ENCODE measurements at regions not wholly inside any gene's neighbourhood (a gene's known extent, or its start where the extent isn't known, plus 50 kb on each side); places are given as distances from the start of the nearest gene placed in this dataset.

- intact Hi-C loops (cut with micrococcal nuclease): no loop called here
- BruUV-seq (replicated peaks): no TSS peak
- DNase-seq (ENCODE audit: extremely low read depth in 1 of 4, low spot score in 3 of 4): no peak
- Histone ChIP-seq H3K9ac (ENCODE audit: insufficient read depth in 1 of 2, low read depth in 2 of 2, low read length in 2 of 2) (no peak overlapping the region), H3K27ac (ENCODE audit: extremely low read depth, low read depth, low read length) (no peak overlapping the region), H3K4me2 (ENCODE audit: insufficient read depth, low read length) (no peak overlapping the region), H3K27me3 (ENCODE audit: control insufficient read depth in 2 of 2, insufficient read depth in 2 of 2, low read length in 2 of 2) (no peaks in the 10 kb centered on the region), H3K9me3 (replicated peaks; ENCODE audit: control insufficient read depth, insufficient read depth, low read depth, low read length) (no peaks in the 10 kb centered on the region), H3K9me1 (ENCODE audit: control insufficient read depth, insufficient read depth, low read length) (no peaks in the 10 kb centered on the region), H3K79me2 (ENCODE audit: control insufficient read depth, insufficient read depth, low read length) (no peaks in the 10 kb centered on the region), H3K36me3 (ENCODE audit: control insufficient read depth, insufficient read depth, low read length) (no peaks in the 10 kb centered on the region), H4K20me1 (replicated peaks; ENCODE audit: control insufficient read depth, insufficient read depth, low read length) (no peaks in the 10 kb centered on the region), H3K4me3 (no peak overlapping the region), H2AFZ (ENCODE audit: low read depth, low read length) (no peak overlapping the region), H3K4me1 (replicated peaks in 1 of 2; ENCODE audit: control insufficient read depth in 2 of 2, insufficient read depth in 2 of 2, low read length in 2 of 2) (no peaks in the 10 kb centered on the region)
- ChIA-PET POLR2A (no interaction called here), CTCF (ENCODE audit: low intra/inter-chr PET ratio) (no interaction called here)
- TF ChIP-seq PKNOX1 (IDR thresholded peaks at IDR 0.05) (no peak), E2F6 (IDR thresholded peaks at IDR 0.05; ENCODE audit: borderline replicate concordance in 1 of 2, extremely low read depth in 1 of 2, insufficient read depth in 1 of 2, insufficient read length in 1 of 2, low read depth in 1 of 2, low read length in 1 of 2, poor library complexity in 1 of 2, severe bottlenecking in 1 of 2) (no peak), KLF6 (CRISPR knock-in tag; IDR thresholded peaks at IDR 0.05; ENCODE audit: borderline replicate concordance) (no peak), AFF1 (IDR thresholded peaks at IDR 0.05; ENCODE audit: low read depth in 1 of 2, partially characterized antibody in 2 of 2) (no peak), ZZZ3 (IDR thresholded peaks at IDR 0.05) (no peak), TAF9B (IDR thresholded peaks at IDR 0.05; ENCODE audit: partially characterized antibody) (no peak), ZNF143 (CRISPR knock-in tag; IDR thresholded peaks at IDR 0.05) (no peak), ZMIZ1 (IDR thresholded peaks at IDR 0.05; ENCODE audit: low read depth in 2 of 2, low read length in 2 of 2) (no peak), XRCC5 (IDR thresholded peaks at IDR 0.05; ENCODE audit: low read depth, low read length) (no peak)
- WGBS (ENCODE audit: insufficient coverage, low coverage, missing lambda C conversion rate): 8% methylated on average over 1 of the region's 1 CpG
- in situ Hi-C loops (cut with MboI): no loop called here
- no peak for ATAC-seq
- FAIRE-seq: no peak
Measured at GRCh38 chr2:83705146-83705545, 753.9 kb downstream of the SUCLG1 start.
